Mucosa of rectum (tissue), 2 donors: ENCODE measurements at regions not wholly inside any gene's neighbourhood (a gene's known extent, or its start where the extent isn't known, plus 50 kb on each side); places are given as distances from the start of the nearest gene placed in this dataset.

Experiments
- H3K27ac ChIP-seq, 2 donors: one replicate each; pipeline ENCODE4 v1.7.0; 2013; ENCODE audit warnings: inconsistent platforms in 2 of 2, low read depth in 2 of 2, low read length in 2 of 2
- H3K27me3 ChIP-seq, 2 donors: one replicate each; pipeline ENCODE4 v1.7.0; 2013; ENCODE audit warnings: low read length in 2 of 2; ENCODE audit not compliant: control insufficient read depth in 2 of 2, insufficient read depth in 2 of 2
- H3K36me3 ChIP-seq, 2 donors: one replicate each; pipeline ENCODE4 v1.7.0; 2013; ENCODE audit warnings: low read length in 2 of 2; ENCODE audit not compliant: control insufficient read depth in 2 of 2, insufficient read depth in 2 of 2
- H3K4me1 ChIP-seq, 2 donors: one replicate each; pipeline ENCODE4 v1.7.0; 2013; ENCODE audit warnings: low read length in 2 of 2, mild to moderate bottlenecking in 1 of 2; ENCODE audit not compliant: control insufficient read depth in 2 of 2, insufficient read depth in 2 of 2
- H3K4me3 ChIP-seq, 2 donors: one replicate each; pipeline ENCODE4 v1.7.0; 2013; ENCODE audit warnings: low read length in 2 of 2
- H3K9ac ChIP-seq, 2 donors: one replicate each; pipeline ENCODE4 v1.7.0; 2013; ENCODE audit warnings: low read length in 2 of 2, low read depth in 1 of 2, mild to moderate bottlenecking in 1 of 2
- H3K9me3 ChIP-seq, 2 donors: one replicate each; pipeline ENCODE4 v1.7.0; 2013; ENCODE audit warnings: low read length in 2 of 2; ENCODE audit not compliant: control insufficient read depth in 2 of 2
- donor health status: healthy.
- donor health status: Normal muscosa, but diverticular disease.

DNA sequence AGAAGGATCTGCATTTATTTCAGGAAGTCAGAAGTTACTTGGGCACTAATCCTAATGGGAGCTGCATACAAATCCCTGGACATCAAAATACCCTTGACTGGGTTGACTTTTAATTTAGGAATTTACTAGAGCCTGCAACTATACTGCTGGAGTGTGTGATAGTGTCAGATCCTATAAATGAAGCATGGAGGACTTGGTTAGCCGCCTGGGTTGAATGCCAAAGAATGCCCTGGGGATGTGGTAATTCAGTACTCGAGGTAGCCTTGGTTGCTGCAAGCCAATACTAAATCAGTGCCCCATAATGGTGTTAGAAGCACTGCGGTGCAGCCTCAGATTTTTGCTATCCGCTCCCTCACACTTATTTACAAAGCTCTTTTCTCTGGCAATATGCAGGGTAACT is 184.9 kb downstream of the CAPZA3 start:
- no peaks in the 10 kb centered on the region for H3K27me3 ChIP-seq
- no peaks in the 10 kb centered on the region for H3K4me1 ChIP-seq
- no peak overlapping the region for H3K4me3 ChIP-seq
- no peak overlapping the region for H3K27ac ChIP-seq
- no peaks in the 10 kb centered on the region for H3K9me3 ChIP-seq
- H3K36me3 ChIP-seq, result no peaks in the 10 kb centered on the region
- H3K9ac ChIP-seq, result no peak overlapping the region

DNA sequence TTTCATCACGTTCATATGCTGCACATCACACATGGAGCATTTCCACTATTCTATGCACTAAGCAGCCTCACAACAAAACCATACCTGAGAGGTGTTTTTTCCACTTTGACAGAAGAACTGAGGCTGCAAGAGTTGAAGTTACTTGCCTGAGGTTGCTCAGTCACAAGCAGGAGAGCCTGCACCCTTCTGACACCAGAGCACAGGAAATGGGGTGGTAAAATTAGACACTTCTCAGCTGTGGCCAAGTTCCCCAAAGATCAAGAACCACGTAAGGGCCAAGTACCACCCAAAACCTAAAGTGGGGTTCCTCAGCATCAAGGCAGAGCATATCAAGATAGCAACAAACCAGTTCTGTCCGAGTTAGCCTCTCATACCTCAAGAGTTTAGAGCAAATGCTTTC is 185.8 kb downstream of the CAPZA3 start:
- no peak overlapping the region for H3K27ac ChIP-seq
- H3K4me1 ChIP-seq, result no peaks in the 10 kb centered on the region
- no peaks in the 10 kb centered on the region for H3K27me3 ChIP-seq

DNA sequence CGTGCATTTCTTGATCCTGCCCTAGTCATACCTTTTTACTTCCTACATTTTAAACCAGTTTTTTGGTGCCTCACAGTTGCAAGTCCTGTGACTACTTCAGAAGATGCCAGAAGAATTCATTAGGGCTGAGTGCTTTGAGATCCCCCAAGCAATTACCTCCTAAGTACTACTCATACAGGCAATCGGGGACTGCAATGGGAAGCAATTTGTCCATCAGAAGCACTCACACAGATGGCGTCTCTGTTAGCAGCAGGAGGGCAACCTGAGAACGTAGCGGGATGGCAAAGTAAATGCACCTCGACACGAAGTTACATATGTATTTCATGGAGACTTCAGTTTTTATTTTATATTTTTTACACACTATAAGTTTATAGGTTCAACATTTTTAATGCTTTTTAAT is 188.3 kb downstream of the CAPZA3 start:
- Histone ChIP-seq H3K9me3 (no peaks in the 10 kb centered on the region), H3K27me3 (no peaks in the 10 kb centered on the region), H3K9ac (no peak overlapping the region), H3K4me1 (no peaks in the 10 kb centered on the region), H3K36me3 (no peaks in the 10 kb centered on the region), H3K4me3 (no peak overlapping the region), H3K27ac (no peak overlapping the region)

More for the DNA sequence above, 185.8 kb downstream of the CAPZA3 start:
- Histone ChIP-seq H3K36me3 (no peaks in the 10 kb centered on the region), H3K4me3 (no peak overlapping the region), H3K9me3 (no peaks in the 10 kb centered on the region), H3K9ac (no peak overlapping the region)

DNA sequence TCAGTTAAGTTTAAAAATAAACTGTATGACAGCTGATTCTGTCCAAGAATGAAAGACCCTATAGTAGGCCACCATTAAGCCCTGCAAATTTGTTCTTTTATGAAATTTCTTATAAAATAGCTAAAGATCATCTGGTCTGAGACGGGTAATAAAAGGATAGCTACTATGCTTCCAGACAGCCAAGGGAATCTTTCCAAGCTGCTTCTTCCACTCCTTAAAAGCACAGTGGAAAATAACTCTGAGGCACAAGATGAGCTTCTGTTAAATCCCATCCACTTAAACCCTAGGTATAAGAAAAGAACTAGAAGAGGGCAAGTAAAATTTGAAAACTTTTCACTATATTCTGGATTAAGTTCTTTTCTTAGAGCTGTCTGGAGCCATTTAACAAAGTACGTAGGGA is 194.3 kb downstream of the CAPZA3 start:
- Histone ChIP-seq H3K9me3 (no peaks in the 10 kb centered on the region), H3K9ac (no peak overlapping the region), H3K27me3 (no peaks in the 10 kb centered on the region), H3K4me3 (no peak overlapping the region), H3K27ac (no peak overlapping the region), H3K4me1 (no peaks in the 10 kb centered on the region), H3K36me3 (no peaks in the 10 kb centered on the region)

DNA sequence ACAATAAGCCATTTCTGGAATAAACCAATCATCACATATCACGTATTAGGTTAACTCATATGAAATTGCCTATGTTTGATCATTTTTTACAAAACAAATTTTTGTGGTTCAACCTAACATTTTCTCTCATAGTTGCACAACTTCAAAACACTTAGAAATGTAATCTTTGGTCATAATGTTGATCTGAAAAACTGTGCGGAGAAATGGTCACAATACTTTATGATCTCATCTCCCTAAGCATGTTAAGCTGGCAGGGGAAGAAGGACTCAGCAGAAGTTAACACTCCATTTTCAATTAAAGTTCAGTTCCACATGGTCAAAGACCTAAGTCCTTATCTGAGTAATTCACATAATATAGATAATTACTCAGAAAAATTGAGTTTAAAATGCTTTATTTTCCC is 194.8 kb downstream of the CAPZA3 start:
- Histone ChIP-seq H3K27ac (no peak overlapping the region), H3K9ac (no peak overlapping the region)

DNA sequence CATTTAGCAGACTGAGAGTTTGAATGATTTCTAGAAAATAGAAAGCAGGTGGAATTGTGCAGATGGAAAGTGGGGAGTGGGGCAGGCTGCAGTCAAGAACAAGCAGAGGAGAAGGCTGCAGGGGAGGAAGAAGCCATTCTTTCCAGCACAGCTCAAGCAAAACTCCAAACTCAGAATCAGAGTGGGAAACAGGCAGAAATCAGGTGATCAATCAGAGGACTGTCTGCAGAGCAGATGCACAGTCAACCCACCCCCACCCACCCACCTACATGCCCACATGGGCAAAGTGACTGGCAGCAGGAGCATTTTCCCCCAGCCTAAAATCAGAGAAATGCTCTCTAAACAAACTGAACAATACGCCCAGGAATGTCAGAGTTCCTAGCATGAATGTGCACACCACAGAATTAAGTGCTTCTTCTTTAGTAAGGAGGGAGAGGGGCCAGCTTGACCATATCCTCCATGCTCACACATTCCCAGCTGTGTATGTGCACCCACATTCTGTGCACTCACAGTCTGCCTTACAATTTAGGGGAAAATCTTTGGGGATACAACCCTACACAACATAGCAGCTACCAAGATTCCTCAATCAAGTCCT is 194.1 kb upstream of the PLEKHA5 start:
- Histone ChIP-seq H3K4me1 (no peaks in the 10 kb centered on the region), H3K9ac (no peak overlapping the region), H3K9me3 (no peaks in the 10 kb centered on the region), H3K4me3 (no peak overlapping the region), H3K36me3 (no peaks in the 10 kb centered on the region), H3K27me3 (no peaks in the 10 kb centered on the region), H3K27ac (no peak overlapping the region)

More for the DNA sequence above, 194.8 kb downstream of the CAPZA3 start:
- Histone ChIP-seq H3K4me3 (no peak overlapping the region), H3K9me3 (no peaks in the 10 kb centered on the region), H3K36me3 (no peaks in the 10 kb centered on the region), H3K4me1 (no peaks in the 10 kb centered on the region), H3K27me3 (no peaks in the 10 kb centered on the region)

DNA sequence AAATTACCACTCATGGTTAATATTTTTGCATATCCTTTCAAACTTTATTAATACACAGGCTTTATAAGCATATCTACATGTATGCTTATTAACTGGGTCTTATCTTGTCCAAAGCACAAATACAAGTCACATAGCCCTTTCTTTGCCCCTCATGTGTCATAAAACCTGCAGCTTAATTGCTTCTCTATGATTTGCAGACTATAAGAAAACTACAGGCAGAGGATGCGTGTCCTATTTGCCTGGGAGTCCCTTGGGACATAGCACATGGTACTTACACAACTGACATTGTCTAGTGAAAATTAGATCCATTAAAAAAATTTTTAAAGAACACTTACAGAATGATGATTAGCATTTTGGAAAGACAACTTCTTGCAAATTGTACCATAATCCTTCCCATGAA is 190.5 kb upstream of the PLEKHA5 start:
- H3K9me3 ChIP-seq, result no peaks in the 10 kb centered on the region
- H3K27ac ChIP-seq, result no peak overlapping the region
- H3K4me3 ChIP-seq, result no peak overlapping the region
- no peaks in the 10 kb centered on the region for H3K4me1 ChIP-seq
- H3K27me3 ChIP-seq, result no peaks in the 10 kb centered on the region
- no peak overlapping the region for H3K9ac ChIP-seq
- no peaks in the 10 kb centered on the region for H3K36me3 ChIP-seq

DNA sequence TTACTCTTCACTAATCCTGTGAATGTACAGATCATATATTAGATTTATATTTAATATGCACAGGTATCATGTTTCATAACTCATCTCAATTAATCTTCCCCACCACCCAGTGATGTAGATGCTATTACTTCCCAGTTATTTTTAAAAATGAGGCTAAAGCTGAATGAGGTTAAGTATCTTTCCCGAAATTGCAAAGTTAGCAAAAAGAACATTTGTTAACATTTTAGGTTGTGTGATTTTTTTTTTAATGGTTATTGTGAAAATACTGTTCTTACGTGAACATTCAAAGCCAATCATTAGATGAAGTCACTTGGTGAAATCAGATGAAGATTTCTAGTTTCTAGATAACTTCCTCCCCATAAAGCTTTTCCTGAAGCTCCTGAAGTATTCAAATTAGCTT is 186.9 kb upstream of the PLEKHA5 start:
- H3K9me3 ChIP-seq, result no peaks in the 10 kb centered on the region
- no peaks in the 10 kb centered on the region for H3K4me1 ChIP-seq
- no peaks in the 10 kb centered on the region for H3K36me3 ChIP-seq
- H3K27ac ChIP-seq, result no peak overlapping the region
- H3K9ac ChIP-seq, result no peak overlapping the region
- H3K4me3 ChIP-seq, result no peak overlapping the region
- no peaks in the 10 kb centered on the region for H3K27me3 ChIP-seq

DNA sequence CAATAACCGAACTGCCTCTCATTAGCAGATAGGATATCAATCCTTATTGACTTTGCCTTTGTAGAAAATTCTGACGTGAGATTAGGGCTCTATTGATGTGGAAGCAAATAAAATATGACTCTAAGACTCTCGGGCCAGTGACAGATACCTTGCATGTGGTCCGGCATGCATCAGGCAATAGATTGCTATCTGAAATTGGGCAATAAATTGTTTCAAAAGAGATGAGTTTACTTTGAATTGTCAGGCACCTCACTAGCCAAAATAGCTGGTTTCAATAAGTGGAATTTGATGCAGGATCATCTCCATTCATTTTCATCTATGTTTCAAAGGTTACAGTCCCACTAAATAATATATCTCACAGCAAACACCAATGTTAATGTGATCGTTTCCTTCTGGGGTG is 186.3 kb upstream of the PLEKHA5 start:
- H3K27me3 ChIP-seq, result no peaks in the 10 kb centered on the region
- H3K9me3 ChIP-seq, result no peaks in the 10 kb centered on the region
- H3K4me1 ChIP-seq, result no peaks in the 10 kb centered on the region

DNA sequence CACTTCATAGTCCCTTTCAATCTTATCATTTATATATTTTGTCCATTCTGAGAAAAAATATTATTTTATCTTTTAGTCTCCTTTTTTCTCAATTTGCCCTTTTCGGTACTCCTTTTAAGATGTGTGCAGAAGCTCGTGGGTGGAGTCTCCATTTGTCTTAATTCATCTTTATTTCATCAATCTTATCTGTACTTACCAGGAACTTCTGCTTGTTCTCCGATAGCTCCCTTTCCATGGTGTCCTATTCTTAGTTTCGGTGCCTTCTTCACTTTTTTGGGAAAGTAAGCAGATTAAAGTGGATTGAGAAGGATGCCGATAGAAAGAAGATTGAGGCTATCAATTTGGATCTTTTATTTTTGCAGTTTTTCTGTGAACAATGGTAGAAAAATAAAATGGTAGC is 183.4 kb upstream of the PLEKHA5 start:
- H3K36me3 ChIP-seq, result no peaks in the 10 kb centered on the region
- no peak overlapping the region for H3K4me3 ChIP-seq
- H3K9me3 ChIP-seq, result no peaks in the 10 kb centered on the region
- H3K27ac ChIP-seq, result no peak overlapping the region
- no peaks in the 10 kb centered on the region for H3K4me1 ChIP-seq
- no peaks in the 10 kb centered on the region for H3K27me3 ChIP-seq
- H3K9ac ChIP-seq, result no peak overlapping the region

More for the DNA sequence above, 186.3 kb upstream of the PLEKHA5 start:
- Histone ChIP-seq H3K4me3 (no peak overlapping the region), H3K36me3 (no peaks in the 10 kb centered on the region), H3K9ac (no peak overlapping the region), H3K27ac (no peak overlapping the region)

DNA sequence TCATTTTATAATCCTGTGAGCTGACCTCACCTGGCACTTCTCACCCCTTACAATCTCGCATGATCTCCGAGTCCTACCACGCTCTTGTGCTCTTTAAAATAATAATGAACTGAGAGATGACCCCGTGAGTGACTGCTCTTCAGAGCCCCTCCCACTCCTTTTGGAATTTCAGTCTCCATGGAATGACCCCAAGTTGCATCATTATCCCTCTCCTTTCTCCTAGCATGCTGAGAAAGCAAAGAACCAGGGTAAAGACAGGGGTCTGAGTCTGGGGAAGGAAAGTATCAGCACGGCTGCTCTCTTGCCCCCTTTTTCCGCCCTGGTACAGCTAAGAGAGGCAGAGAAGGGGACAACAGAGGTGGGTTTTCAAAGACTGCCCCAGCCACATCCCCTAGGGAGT is 178.3 kb upstream of the PLEKHA5 start:
- Histone ChIP-seq H3K4me1 (no peaks in the 10 kb centered on the region), H3K27ac (no peak overlapping the region), H3K9ac (no peak overlapping the region), H3K36me3 (no peaks in the 10 kb centered on the region), H3K4me3 (no peak overlapping the region), H3K27me3 (no peaks in the 10 kb centered on the region), H3K9me3 (no peaks in the 10 kb centered on the region)
